Activated T-helper 1 cell treated with anti-CD3 and anti-CD28 coated beads, Interleukin-12 subunit alpha, Interleukin-12 subunit beta, Interleukin-2, Interleukin-4 antibody, amounts not matched to agents 30 ng/mL and 10 ng/mL and 1 ng/mL, durations not matched to agents 14 hours and 24 hours and 36 hours (primary cell): ENCODE measurements at regions not wholly inside any gene's neighbourhood (a gene's known extent, or its start where the extent isn't known, plus 50 kb on each side); places are given as distances from the start of the nearest gene placed in this dataset.

Source experiments
- DNase-seq: peaks from one replicate; pipeline ENCODE4 v3.0.0; 2021; ENCODE audit warnings: low spot score
- H3K27ac Mint-ChIP-seq: one replicate; pipeline ENCODE4 v1.8.0; 2021; ENCODE audit warnings: mild to moderate bottlenecking, mixed read lengths
- H3K27me3 Mint-ChIP-seq: one replicate; pipeline ENCODE4 v1.8.0; 2022; ENCODE audit warnings: mild to moderate bottlenecking, moderate library complexity, mixed read lengths; ENCODE audit not compliant: insufficient read depth
- H3K36me3 Mint-ChIP-seq: one replicate; pipeline ENCODE4 v1.8.0; 2021; ENCODE audit warnings: low read depth, mixed read lengths
- H3K4me1 Mint-ChIP-seq: one replicate; pipeline ENCODE4 v1.8.0; 2021; ENCODE audit warnings: low read depth, mixed read lengths
- H3K4me3 Mint-ChIP-seq: one replicate; pipeline ENCODE4 v1.8.0; 2021; ENCODE audit warnings: mild to moderate bottlenecking, moderate library complexity, mixed read lengths
- H3K9me3 Mint-ChIP-seq: one replicate; pipeline ENCODE4 v1.8.0; 2021; ENCODE audit warnings: mixed read lengths
- intact Hi-C: fragments of 100-400 bp; cut with micrococcal nuclease; formaldehyde crosslinking; loops from one replicate; pipeline ENCODE4 v1.15.1; 2024

DNA sequence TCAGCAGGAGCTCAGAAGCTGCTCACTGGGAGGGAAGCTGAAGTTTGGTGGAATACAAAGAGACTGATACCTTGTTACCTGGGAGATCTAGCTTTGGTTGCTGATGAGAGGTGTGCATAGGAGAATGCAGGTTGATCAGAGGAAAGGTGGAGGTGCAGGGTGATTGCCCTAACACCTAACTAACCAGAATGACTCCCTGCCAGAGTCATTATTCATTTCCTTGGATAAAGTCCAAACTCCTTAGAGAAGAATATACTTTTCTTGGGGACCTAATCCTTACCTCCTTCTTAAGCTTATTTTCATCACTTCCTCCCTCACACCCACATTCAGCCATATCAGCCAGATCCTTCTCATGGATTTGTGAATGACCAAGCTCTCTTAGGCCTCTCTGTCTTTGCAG lies 814.2 kb upstream of the TENM4 start:
- H3K4me3 Mint-ChIP-seq, result no peak overlapping the region
- no peaks in the 10 kb centered on the region for H3K4me1 Mint-ChIP-seq
- intact Hi-C loops, result no loop called here
- no peaks in the 10 kb centered on the region for H3K36me3 Mint-ChIP-seq
- peaks cover 17% of the 10 kb centered on the region for H3K9me3 Mint-ChIP-seq
- DNase-seq, result no peak
- H3K27ac Mint-ChIP-seq, result no peak overlapping the region
- no peaks in the 10 kb centered on the region for H3K27me3 Mint-ChIP-seq

DNA sequence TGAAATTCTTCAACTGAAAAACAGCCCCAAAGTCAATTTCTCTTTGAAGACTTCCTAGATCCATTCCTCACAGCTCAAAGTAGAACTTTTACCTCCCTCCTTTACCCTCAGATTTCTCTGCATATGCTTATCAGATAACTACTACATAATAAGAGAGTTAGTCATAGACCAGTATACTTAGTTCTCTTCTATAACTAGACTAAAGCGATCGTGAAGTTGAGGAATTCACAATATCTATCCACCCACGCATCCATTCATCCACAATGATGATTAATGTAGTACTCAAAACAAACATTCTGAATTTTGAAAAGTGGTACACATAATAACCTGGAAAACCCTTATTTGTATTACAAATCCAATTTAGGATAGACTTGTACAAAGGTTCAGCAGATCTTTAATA lies 800.9 kb upstream of the TENM4 start:
- no peak overlapping the region for H3K4me3 Mint-ChIP-seq
- no peak for DNase-seq
- H3K27ac Mint-ChIP-seq, result no peak overlapping the region
- H3K9me3 Mint-ChIP-seq, result peaks cover 23% of the 10 kb centered on the region
- no peaks in the 10 kb centered on the region for H3K36me3 Mint-ChIP-seq
- H3K27me3 Mint-ChIP-seq, result no peaks in the 10 kb centered on the region
- intact Hi-C loops, result no loop called here
- no peaks in the 10 kb centered on the region for H3K4me1 Mint-ChIP-seq

- H3K9me3 Mint-ChIP-seq, result peaks cover 23% of the 10 kb centered on the region
- no peaks in the 10 kb centered on the region for H3K27me3 Mint-ChIP-seq
- H3K36me3 Mint-ChIP-seq, result no peaks in the 10 kb centered on the region
- no peak overlapping the region for H3K4me3 Mint-ChIP-seq
- no peaks in the 10 kb centered on the region for H3K4me1 Mint-ChIP-seq
- intact Hi-C loops, result no loop called here
- DNase-seq, result no peak
- H3K27ac Mint-ChIP-seq, result no peak overlapping the region
These were observed 799.4 kb upstream of the TENM4 start for GRCh38 chr11:80240245-80240644.

DNA sequence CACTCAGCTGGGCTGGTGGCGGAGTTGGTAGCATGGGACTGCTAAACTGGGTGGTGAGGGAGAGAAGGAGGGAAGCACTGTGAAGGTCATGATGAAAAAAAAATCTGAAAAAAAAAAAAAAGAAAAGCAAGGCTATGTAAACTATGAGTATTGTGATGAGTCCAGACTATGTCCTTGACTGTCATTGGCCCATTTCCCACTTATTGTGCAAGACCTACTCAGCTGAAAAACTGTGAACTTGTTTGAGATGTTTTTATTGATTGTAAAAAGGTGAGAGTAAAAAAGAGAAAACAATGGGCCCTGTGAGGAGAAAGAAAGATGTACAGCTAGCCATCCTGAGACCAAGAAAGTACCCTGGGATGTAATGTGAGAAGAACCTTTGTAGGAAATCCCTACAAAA lies 798.4 kb upstream of the TENM4 start:
- intact Hi-C loops, result no loop called here
- DNase-seq, result no peak
- Mint-ChIP-seq H3K9me3 (peaks cover 28% of the 10 kb centered on the region), H3K36me3 (no peaks in the 10 kb centered on the region), H3K4me1 (no peaks in the 10 kb centered on the region), H3K27ac (no peak overlapping the region), H3K4me3 (no peak overlapping the region), H3K27me3 (no peaks in the 10 kb centered on the region)

DNA sequence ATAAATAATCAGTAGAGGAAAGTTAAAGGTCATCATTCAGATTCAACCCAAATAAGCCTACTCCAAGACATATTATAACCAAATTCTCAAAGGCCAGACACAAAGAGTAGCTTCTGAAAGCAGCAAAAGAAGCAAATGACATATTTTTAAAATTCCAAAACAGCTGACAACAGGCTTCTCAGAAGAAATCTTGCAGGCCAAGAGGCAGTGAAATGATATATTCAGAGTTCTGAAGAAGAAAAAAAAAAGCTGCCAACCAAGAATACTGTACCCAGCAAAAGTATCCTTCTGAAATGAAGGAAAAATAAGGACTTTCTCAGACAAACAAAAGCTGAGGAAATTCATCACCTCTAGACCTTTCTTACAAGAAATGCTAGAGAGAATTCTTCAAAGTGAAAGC lies 787.1 kb upstream of the TENM4 start:
- H3K36me3 Mint-ChIP-seq, result no peaks in the 10 kb centered on the region
- no peak overlapping the region for H3K4me3 Mint-ChIP-seq
- no peaks in the 10 kb centered on the region for H3K4me1 Mint-ChIP-seq
- no peaks in the 10 kb centered on the region for H3K27me3 Mint-ChIP-seq
- no peak overlapping the region for H3K27ac Mint-ChIP-seq
- peaks cover 31% of the 10 kb centered on the region for H3K9me3 Mint-ChIP-seq
- no peak for DNase-seq
- intact Hi-C loops, result no loop called here

DNA sequence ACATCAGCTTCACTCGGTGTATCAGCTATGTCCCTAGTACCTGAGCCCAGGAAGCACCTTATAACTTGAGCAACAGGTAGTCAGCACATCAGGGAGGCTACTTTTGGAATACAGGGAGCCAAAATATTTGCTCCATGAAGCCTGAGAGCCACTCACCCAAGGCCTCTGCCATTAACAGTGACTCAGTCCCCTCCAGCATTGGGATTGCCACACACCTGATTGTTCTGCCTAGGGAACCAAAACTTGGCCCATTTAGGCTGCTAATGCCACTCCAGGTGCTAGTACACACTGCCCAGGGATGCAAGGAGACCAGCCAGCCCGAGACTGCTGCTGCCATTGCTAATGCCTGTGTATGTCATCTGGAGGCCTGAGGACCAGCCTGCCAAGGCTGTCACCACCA lies 773.6 kb upstream of the TENM4 start:
- Mint-ChIP-seq H3K27me3 (no peaks in the 10 kb centered on the region), H3K27ac (no peak overlapping the region), H3K9me3 (peaks cover 17% of the 10 kb centered on the region), H3K4me3 (no peak overlapping the region), H3K36me3 (no peaks in the 10 kb centered on the region), H3K4me1 (no peaks in the 10 kb centered on the region)
- intact Hi-C loops, result no loop called here
- DNase-seq, result no peak

DNA sequence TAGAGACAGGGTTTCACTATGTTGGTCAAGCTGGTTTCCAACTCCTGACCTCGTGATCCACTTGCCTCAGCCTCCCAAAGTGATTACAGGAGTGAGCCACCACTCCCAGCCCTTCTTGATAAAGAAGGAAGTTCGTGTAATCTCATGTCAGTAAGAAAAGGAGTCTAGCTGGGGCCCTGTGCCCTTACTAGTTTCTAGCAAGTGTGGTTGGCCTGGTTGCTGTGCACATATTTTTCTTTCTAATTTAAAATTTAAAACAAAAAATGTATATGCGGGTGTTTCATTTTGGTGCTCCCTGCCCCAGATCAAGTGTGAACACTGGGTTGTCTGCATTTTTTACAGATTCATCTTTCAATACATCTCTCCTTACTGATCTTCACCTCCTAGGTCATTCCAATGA lies 770.8 kb upstream of the TENM4 start:
- DNase-seq, result no peak
- H3K36me3 Mint-ChIP-seq, result no peaks in the 10 kb centered on the region
- intact Hi-C loops, result no loop called here
- H3K9me3 Mint-ChIP-seq, result peaks cover 17% of the 10 kb centered on the region
- no peaks in the 10 kb centered on the region for H3K4me1 Mint-ChIP-seq
- no peak overlapping the region for H3K27ac Mint-ChIP-seq
- H3K27me3 Mint-ChIP-seq, result no peaks in the 10 kb centered on the region
- H3K4me3 Mint-ChIP-seq, result no peak overlapping the region

DNA sequence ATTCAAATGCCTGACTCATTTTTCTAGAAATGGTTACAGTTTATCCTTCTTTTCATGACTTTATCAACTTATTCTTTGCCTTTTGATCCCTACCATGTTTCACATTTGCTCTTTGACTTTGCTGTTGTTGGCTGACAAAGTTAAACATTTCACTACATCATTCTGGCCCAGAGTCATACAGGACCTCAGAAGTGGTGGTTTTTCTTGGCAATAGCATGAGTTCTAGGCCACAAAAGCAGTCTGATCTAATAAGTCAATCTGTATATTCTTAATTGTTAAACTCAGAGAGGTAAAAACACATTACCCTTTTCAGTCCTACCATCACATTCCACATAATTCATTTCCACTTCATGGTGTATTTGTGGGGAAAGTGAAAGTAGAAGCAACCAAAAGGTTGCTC lies 763.2 kb upstream of the TENM4 start:
- no peak overlapping the region for H3K4me3 Mint-ChIP-seq
- no peaks in the 10 kb centered on the region for H3K36me3 Mint-ChIP-seq
- intact Hi-C loops, result no loop called here
- no peak overlapping the region for H3K27ac Mint-ChIP-seq
- H3K4me1 Mint-ChIP-seq, result no peaks in the 10 kb centered on the region
- peaks cover 5% of the 10 kb centered on the region for H3K9me3 Mint-ChIP-seq
- no peak for DNase-seq
- H3K27me3 Mint-ChIP-seq, result no peaks in the 10 kb centered on the region

DNA sequence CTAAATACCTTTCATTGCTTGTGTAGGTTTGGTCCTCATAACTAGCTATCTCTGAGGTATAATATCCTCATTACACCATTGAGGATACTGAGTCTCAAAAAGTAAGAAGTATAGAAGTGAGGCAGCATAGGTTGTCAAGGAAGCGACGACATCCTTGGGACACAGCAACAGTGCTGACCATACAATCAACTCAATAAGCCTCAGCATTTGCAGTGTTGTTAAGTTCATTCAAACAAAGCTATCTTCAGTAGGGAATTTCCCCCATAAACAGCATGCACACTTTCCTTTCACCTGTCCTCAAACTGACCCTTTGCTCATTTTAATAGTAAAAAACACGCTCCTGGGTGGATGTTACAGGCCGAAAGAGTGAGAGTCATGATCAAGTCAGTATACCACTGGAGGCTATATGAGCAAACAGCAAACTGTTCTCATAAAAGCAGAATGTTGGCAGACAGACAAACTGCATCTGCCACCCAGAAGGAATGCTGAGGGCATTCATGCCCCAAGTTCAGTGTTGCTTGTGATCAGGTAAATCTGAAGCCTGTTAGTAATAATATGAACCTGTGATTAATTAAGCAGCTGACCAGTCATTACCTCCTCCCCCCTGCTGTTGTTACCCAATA lies 756.2 kb upstream of the TENM4 start:
- intact Hi-C loops, result no loop called here
- Mint-ChIP-seq H3K27ac (no peak overlapping the region), H3K36me3 (no peaks in the 10 kb centered on the region), H3K27me3 (no peaks in the 10 kb centered on the region), H3K4me1 (no peaks in the 10 kb centered on the region), H3K9me3 (peaks cover 6% of the 10 kb centered on the region), H3K4me3 (no peak overlapping the region)
- DNase-seq, result no peak

GRCh38 chr11:80196041-80196440 lies 755.2 kb upstream of the TENM4 start:
- Mint-ChIP-seq H3K9me3 (peaks cover 6% of the 10 kb centered on the region), H3K27ac (no peak overlapping the region), H3K27me3 (no peaks in the 10 kb centered on the region), H3K4me3 (no peak overlapping the region), H3K36me3 (no peaks in the 10 kb centered on the region), H3K4me1 (no peaks in the 10 kb centered on the region)
- DNase-seq, result no peak
- intact Hi-C loops, result no loop called here

DNA sequence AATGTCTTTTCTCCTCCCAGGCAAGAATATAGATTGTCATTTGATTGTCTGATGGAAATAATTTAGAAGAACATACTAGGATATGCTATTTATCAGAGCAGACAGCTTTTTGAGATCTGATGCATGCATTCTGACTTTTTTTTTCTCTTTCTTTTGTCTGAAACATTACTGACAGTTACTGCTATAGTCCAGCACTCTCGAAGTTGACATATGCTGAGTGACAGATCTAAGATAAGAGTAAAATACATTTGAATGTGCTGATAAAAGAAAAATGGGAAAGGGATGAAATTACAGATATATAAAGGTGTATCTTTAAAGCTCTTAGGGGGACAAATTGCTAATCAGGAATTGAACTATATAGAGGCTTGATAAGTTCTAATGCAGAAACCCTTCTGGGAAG lies 753.8 kb upstream of the TENM4 start:
- Mint-ChIP-seq H3K27me3 (no peaks in the 10 kb centered on the region), H3K4me3 (no peak overlapping the region), H3K9me3 (peaks cover 6% of the 10 kb centered on the region), H3K4me1 (no peaks in the 10 kb centered on the region), H3K27ac (no peak overlapping the region), H3K36me3 (no peaks in the 10 kb centered on the region)
- intact Hi-C loops, result no loop called here
- DNase-seq, result no peak

- Mint-ChIP-seq H3K27me3 (no peaks in the 10 kb centered on the region), H3K4me1 (no peaks in the 10 kb centered on the region), H3K9me3 (peaks cover 6% of the 10 kb centered on the region), H3K27ac (no peak overlapping the region), H3K36me3 (no peaks in the 10 kb centered on the region), H3K4me3 (no peak overlapping the region)
- no peak for DNase-seq
- intact Hi-C loops, result no loop called here
These were observed 753.2 kb upstream of the TENM4 start for GRCh38 chr11:80194016-80194415.

- no peaks in the 10 kb centered on the region for H3K27me3 Mint-ChIP-seq
- intact Hi-C loops, result no loop called here
- no peak overlapping the region for H3K27ac Mint-ChIP-seq
- no peak overlapping the region for H3K4me3 Mint-ChIP-seq
- no peaks in the 10 kb centered on the region for H3K36me3 Mint-ChIP-seq
- no peaks in the 10 kb centered on the region for H3K4me1 Mint-ChIP-seq
- DNase-seq, result no peak
- H3K9me3 Mint-ChIP-seq, result peaks cover 12% of the 10 kb centered on the region
These were observed 747.3 kb upstream of the TENM4 start for GRCh38 chr11:80188076-80188627.

DNA sequence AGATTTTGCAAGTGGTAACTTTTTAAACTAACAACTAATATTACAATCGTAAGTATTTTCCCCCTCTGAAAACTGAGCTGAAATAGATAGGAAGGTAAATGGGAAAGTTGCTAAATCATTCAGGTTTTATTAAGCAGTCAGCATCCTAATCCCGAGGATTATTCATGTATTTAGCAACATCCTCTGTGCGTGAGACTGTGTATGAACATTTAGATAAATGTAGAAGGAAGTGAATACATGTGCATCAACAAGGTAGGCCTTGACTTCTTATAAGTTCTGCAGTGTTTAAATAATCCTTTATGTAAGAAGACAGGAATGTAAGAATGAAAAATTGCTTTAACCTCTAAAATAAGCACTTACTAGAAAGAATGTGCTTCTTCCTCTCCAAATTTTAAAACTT lies 745.9 kb upstream of the TENM4 start:
- no peaks in the 10 kb centered on the region for H3K36me3 Mint-ChIP-seq
- H3K27me3 Mint-ChIP-seq, result no peaks in the 10 kb centered on the region
- H3K9me3 Mint-ChIP-seq, result peaks cover 12% of the 10 kb centered on the region
- DNase-seq, result no peak
- H3K4me3 Mint-ChIP-seq, result no peak overlapping the region
- H3K27ac Mint-ChIP-seq, result no peak overlapping the region
- intact Hi-C loops, result no loop called here
- H3K4me1 Mint-ChIP-seq, result no peaks in the 10 kb centered on the region
